Gastrocnemius medialis (tissue), 4 donors: ENCODE measurements at regions not wholly inside any gene's neighbourhood (a gene's known extent, or its start where the extent isn't known, plus 50 kb on each side); places are given as distances from the start of the nearest gene placed in this dataset.

ENCODE experiments used
- ATAC-seq, 2 donors: fragments of 150-250 bp; one replicate each; pipeline ENCODE4 v1.9.1; 2016
- DNase-seq, 2 donors: peaks; one replicate each; pipeline ENCODE4 v3.0.0-alpha.2; 2019
- H3K27ac ChIP-seq, 4 donors: fragments of 200-600 bp; sonication (generic); 1 replicate in 1 of 4; 2 replicates in 3 of 4; pipeline ENCODE4 v1.5.1; 2016 to 2018; ENCODE audit warnings: mild to moderate bottlenecking in 2 of 4, moderate library complexity in 1 of 4
- H3K27me3 ChIP-seq, 3 donors: fragments of 200-600 bp; sonication (generic) in 2 of 3; 1 replicate in 1 of 3; 2 replicates in 2 of 3; pipeline versions ENCODE4 v1.5.1 to v1.6.0; 2016 to 2019; ENCODE audit warnings: mild to moderate bottlenecking in 1 of 3, moderate library complexity in 1 of 3
- H3K36me3 ChIP-seq, 2 donors: fragments of 200-600 bp; sonication (generic) in 1 of 2; one replicate each; pipeline ENCODE4 v1.5.1; 2017 to 2018
- H3K4me1 ChIP-seq, 2 donors: fragments of 200-600 bp; sonication (generic) in 1 of 2; one replicate each; pipeline ENCODE4 v1.5.1; 2016 to 2017; ENCODE audit warnings: mild to moderate bottlenecking in 2 of 2
- H3K4me3 ChIP-seq, 4 donors: fragments of 200-600 bp; sonication (generic) in 3 of 4; 1 replicate in 1 of 4; 2 replicates in 3 of 4; pipeline ENCODE4 v1.5.1; 2016 to 2019; ENCODE audit warnings: mild to moderate bottlenecking in 2 of 4
- H3K9me3 ChIP-seq, 3 donors: fragments of 200-600 bp; sonication (generic) in 2 of 3; 1 replicate in 1 of 3; 2 replicates in 2 of 3; pipeline ENCODE4 v1.5.1; 2016 to 2019
- CTCF ChIP-seq, 5 experiments: fragments of 450-650 bp in 3 of 5; fragments of 200-600 bp in 2 of 5; sonication (generic) in 2 of 5; IDR thresholded peaks in 4 of 5; conservative IDR thresholded peaks in 1 of 5; 1 replicate in 4 of 5; 2 replicates in 1 of 5; pipeline ENCODE4 v1.5.1; 2016 to 2019; ENCODE audit warnings: antibody characterized with exemption in 5 of 5, mild to moderate bottlenecking in 3 of 5, moderate library complexity in 3 of 5
- POLR2A ChIP-seq, 2 donors: fragments of 450-650 bp; IDR thresholded peaks; one replicate each; pipeline ENCODE4 v1.6.1; 2017; ENCODE audit warnings: antibody characterized with exemption in 2 of 2, mild to moderate bottlenecking in 2 of 2, moderate library complexity in 2 of 2
- in situ Hi-C, 4 donors: fragments of 200-750 bp; cut with MboI; loops; one replicate each; pipeline versions ENCODE4 v1.15.0 to v1.8.0; 2017; ENCODE audit warnings: low sequenced_read_pairs in 4 of 4
- intact Hi-C: fragments of 100-400 bp; cut with DNase I; formaldehyde crosslinking; loops from one replicate; pipeline ENCODE4 v1.15.1; 2023; ENCODE audit warnings: low total_unique reads

- DNase-seq (no peak), ATAC-seq (peak in 1 of 2 donors; percentile 39)
- in situ Hi-C loops (loop anchor here in 1 of 4 donors (25.0 kb wide), 1 partner anchor 369 kb away; no protein-coding TSS in a partner anchor), intact Hi-C loops (no loop called here)
- H3K4me1 ChIP-seq: no peaks in the 10 kb centered on the region
- no peaks in the 10 kb centered on the region for H3K27me3 ChIP-seq
- H3K36me3 ChIP-seq: no peaks in the 10 kb centered on the region
- no peak overlapping the region for H3K4me3 ChIP-seq
- no peaks in the 10 kb centered on the region for H3K9me3 ChIP-seq
- TF ChIP-seq POLR2A (IDR thresholded peaks at IDR 0.05): no peak
- TF ChIP-seq CTCF (IDR thresholded peaks at IDR 0.05 in 4 of 5, conservative IDR thresholded peaks at IDR 0.05 in 1 of 5): no peak
- no peak overlapping the region for H3K27ac ChIP-seq
Measured at GRCh38 chr10:44056206-44056605, 328.7 kb downstream of the CXCL12 start.

- TF ChIP-seq CTCF (IDR thresholded peaks at IDR 0.05 in 4 of 5, conservative IDR thresholded peaks at IDR 0.05 in 1 of 5) (no peak), POLR2A (IDR thresholded peaks at IDR 0.05) (no peak)
- H3K36me3 ChIP-seq: no peaks in the 10 kb centered on the region
- no peaks in the 10 kb centered on the region for H3K9me3 ChIP-seq
- ATAC-seq (no peak), DNase-seq (no peak)
- no peaks in the 10 kb centered on the region for H3K27me3 ChIP-seq
- H3K27ac ChIP-seq: no peak overlapping the region
- no peaks in the 10 kb centered on the region for H3K4me1 ChIP-seq
- intact Hi-C loops: no loop called here
- in situ Hi-C loops: loop anchor here in 1 of 4 donors (25.0 kb wide), 1 partner anchor 367 kb away; no protein-coding TSS in a partner anchor
- no peak overlapping the region for H3K4me3 ChIP-seq
Measured at GRCh38 chr10:44054046-44054445, 330.9 kb downstream of the CXCL12 start.

GRCh38 chr10:44053391-44053790, 331.5 kb downstream of the CXCL12 start:
- TF ChIP-seq POLR2A (IDR thresholded peaks at IDR 0.05): no peak
- TF ChIP-seq CTCF (IDR thresholded peaks at IDR 0.05 in 4 of 5, conservative IDR thresholded peaks at IDR 0.05 in 1 of 5): no peak
- DNase-seq: no peak
- Histone ChIP-seq H3K9me3 (no peaks in the 10 kb centered on the region), H3K4me3 (no peak overlapping the region), H3K4me1 (no peaks in the 10 kb centered on the region), H3K27me3 (no peaks in the 10 kb centered on the region), H3K27ac (no peak overlapping the region), H3K36me3 (no peaks in the 10 kb centered on the region)
- intact Hi-C loops (no loop called here), in situ Hi-C loops (loop anchor here in 1 of 4 donors (25.0 kb wide), 1 partner anchor 366 kb away; no protein-coding TSS in a partner anchor)
- no peak for ATAC-seq

GRCh38 chr10:44051584-44052385, 333.1 kb downstream of the CXCL12 start:
- Histone ChIP-seq H3K9me3 (no peaks in the 10 kb centered on the region), H3K4me3 (no peak overlapping the region), H3K4me1 (no peaks in the 10 kb centered on the region), H3K27me3 (no peaks in the 10 kb centered on the region), H3K27ac (no peak overlapping the region), H3K36me3 (no peaks in the 10 kb centered on the region)
- DNase-seq: no peak
- in situ Hi-C loops (loop anchor here in 1 of 4 donors (25.0 kb wide), 1 partner anchor 364 kb away; no protein-coding TSS in a partner anchor), intact Hi-C loops (no loop called here)
- ATAC-seq: no peak
- TF ChIP-seq POLR2A (IDR thresholded peaks at IDR 0.05): no peak
- no peak for TF ChIP-seq CTCF (IDR thresholded peaks at IDR 0.05 in 4 of 5, conservative IDR thresholded peaks at IDR 0.05 in 1 of 5)
